Spleen (tissue), 11 donors: ENCODE measurements at regions not wholly inside any gene's neighbourhood (a gene's known extent, or its start where the extent isn't known, plus 50 kb on each side); places are given as distances from the start of the nearest gene placed in this dataset.

Experiments used
- DNase-seq: peaks from one replicate; pipeline ENCODE4 v3.0.0-alpha.2; 2020
- H3K27ac ChIP-seq, 8 donors: fragments of 200-600 bp; sonication (generic) in 7 of 8; 1 replicate in 4 of 8; 2 replicates in 4 of 8; pipeline versions ENCODE4 v1.5.0 to v1.8.0; 2016 to 2021; ENCODE audit warnings: inconsistent platforms in 4 of 8, mild to moderate bottlenecking in 4 of 8, moderate library complexity in 1 of 8
- H3K27me3 ChIP-seq, 7 donors: fragments of 200-600 bp; sonication (generic) in 6 of 7; replicated peaks in 1 of 7; 1 replicate in 4 of 7; 2 replicates in 3 of 7; pipeline versions ENCODE4 v1.5.0 to v1.8.0; 2016 to 2021; ENCODE audit warnings: inconsistent platforms in 3 of 7, mild to moderate bottlenecking in 1 of 7
- H3K36me3 ChIP-seq, 6 donors: fragments of 200-600 bp; sonication (generic) in 5 of 6; 1 replicate in 4 of 6; 2 replicates in 2 of 6; pipeline versions ENCODE4 v1.5.0 to v1.8.0; 2016 to 2021; ENCODE audit warnings: inconsistent platforms in 2 of 6
- H3K4me1 ChIP-seq, 6 donors: fragments of 200-600 bp; sonication (generic) in 5 of 6; 1 replicate in 3 of 6; 2 replicates in 3 of 6; pipeline versions ENCODE4 v1.5.0 to v1.8.0; 2016 to 2021; ENCODE audit warnings: inconsistent platforms in 3 of 6
- H3K4me3 ChIP-seq, 8 donors: fragments of 200-600 bp; sonication (generic) in 7 of 8; 1 replicate in 4 of 8; 2 replicates in 4 of 8; pipeline versions ENCODE4 v1.5.0 to v1.8.0; 2016 to 2021; ENCODE audit warnings: inconsistent platforms in 4 of 8, mild to moderate bottlenecking in 4 of 8, moderate library complexity in 2 of 8
- H3K9me3 ChIP-seq, 8 donors: fragments of 200-600 bp; sonication (generic) in 7 of 8; 1 replicate in 4 of 8; 2 replicates in 4 of 8; pipeline versions ENCODE4 v1.5.0 to v1.8.0; 2016 to 2021; ENCODE audit warnings: inconsistent platforms in 4 of 8
- CTCF ChIP-seq, 11 experiments: fragments of 200-600 bp in 7 of 11; fragments of 450-650 bp in 4 of 11; sonication (generic) in 4 of 11; IDR thresholded peaks in 8 of 11; conservative IDR thresholded peaks in 3 of 11; 1 replicate in 7 of 11; 2 replicates in 4 of 11; pipeline versions ENCODE4 v1.4.0 to v1.8.0; 2016 to 2021; ENCODE audit warnings: antibody characterized with exemption in 11 of 11, inconsistent platforms in 4 of 11, mild to moderate bottlenecking in 1 of 11
- POLR2A ChIP-seq, 3 donors: fragments of 450-650 bp; IDR thresholded peaks; one replicate each; pipeline ENCODE4 v1.5.1; 2017; ENCODE audit warnings: antibody characterized with exemption in 3 of 3, mild to moderate bottlenecking in 1 of 3
- POLR2AphosphoS5 ChIP-seq, 3 donors: sonication (generic); formaldehyde crosslinking; IDR thresholded peaks; one replicate each; pipeline ENCODE4 v1.5.1; 2017; ENCODE audit warnings: antibody characterized with exemption in 3 of 3
- WGBS, 5 donors: extraction: QIAGEN DNeasy Blood & Tissue Kit in 3 of 5; methylation state at CpG; one replicate each; pipeline versions ENCODE4 v1.1.5 to v1.1.7; 2013 to 2018; 5-methylcytosine and 5-hydroxymethylcytosine counted together
- intact Hi-C: fragments of 100-400 bp; cut with DNase I; formaldehyde crosslinking; loops from one replicate; pipeline ENCODE4 v1.15.0; 2023; ENCODE audit warnings: low total_unique reads
- donor health status: healthy with polysubstance abuse.
- donor health status: DM: no; HTN: no; CAD: no; lungs with moderate emphysema.
- donor health status: DM: no; HTN: no; CAD: no.
- donor health status: Bipolar disorder and iron deficiency.
- donor health status: healthy.
- donor health status: DM: no; HTN: no; CAD: no.
- donor health status: DM: yes; HTN: yes; CAD: no.

GRCh38 chr9:104280711-104281110, 186.6 kb downstream of the SMC2 start:
- Histone ChIP-seq H3K27me3 (no peaks in the 10 kb centered on the region), H3K36me3 (no peaks in the 10 kb centered on the region), H3K4me3 (no peak overlapping the region), H3K4me1 (no peaks in the 10 kb centered on the region), H3K27ac (no peak overlapping the region), H3K9me3 (no peaks in the 10 kb centered on the region)
- intact Hi-C loops, result no loop called here
- TF ChIP-seq CTCF (IDR thresholded peaks at IDR 0.05 in 8 of 11, conservative IDR thresholded peaks at IDR 0.05 in 3 of 11), result no peak
- TF ChIP-seq POLR2AphosphoS5 (IDR thresholded peaks at IDR 0.05), result no peak
- TF ChIP-seq POLR2A (IDR thresholded peaks at IDR 0.05), result no peak
- DNase-seq, result no peak
- 68 to 87% (median 74%) methylated on average over 1 of the region's 1 CpG for WGBS, 5 donors

GRCh38 chr9:104286187-104286586, 192.1 kb downstream of the SMC2 start:
- no peak for TF ChIP-seq CTCF (IDR thresholded peaks at IDR 0.05 in 8 of 11, conservative IDR thresholded peaks at IDR 0.05 in 3 of 11)
- TF ChIP-seq POLR2AphosphoS5 (IDR thresholded peaks at IDR 0.05), result no peak
- TF ChIP-seq POLR2A (IDR thresholded peaks at IDR 0.05), result no peak
- no peaks in the 10 kb centered on the region for H3K9me3 ChIP-seq
- WGBS, 5 donors, result 76 to 91% (median 87%) methylated on average over 1 of the region's 1 CpG
- no peak overlapping the region for H3K4me3 ChIP-seq
- no peaks in the 10 kb centered on the region for H3K36me3 ChIP-seq
- no peaks in the 10 kb centered on the region for H3K4me1 ChIP-seq
- no peaks in the 10 kb centered on the region for H3K27me3 ChIP-seq
- no peak for DNase-seq
- intact Hi-C loops, result no loop called here
- no peak overlapping the region for H3K27ac ChIP-seq

- no peak for TF ChIP-seq POLR2A (IDR thresholded peaks at IDR 0.05)
- no peak for TF ChIP-seq POLR2AphosphoS5 (IDR thresholded peaks at IDR 0.05)
- TF ChIP-seq CTCF (IDR thresholded peaks at IDR 0.05 in 8 of 11, conservative IDR thresholded peaks at IDR 0.05 in 3 of 11), result no peak
- Histone ChIP-seq H3K36me3 (no peaks in the 10 kb centered on the region), H3K9me3 (no peaks in the 10 kb centered on the region), H3K27ac (no peak overlapping the region), H3K27me3 (no peaks in the 10 kb centered on the region), H3K4me3 (no peak overlapping the region), H3K4me1 (no peaks in the 10 kb centered on the region)
- 77 to 86% (median 84%) methylated on average over 2 of the region's 2 CpGs for WGBS, 5 donors
- intact Hi-C loops, result no loop called here
- DNase-seq, result no peak
These were observed 192.7 kb downstream of the SMC2 start for GRCh38 chr9:104286799-104287198.

GRCh38 chr9:104287253-104287878, 193.3 kb downstream of the SMC2 start:
- Histone ChIP-seq H3K4me3 (no peak overlapping the region), H3K27me3 (no peaks in the 10 kb centered on the region), H3K9me3 (no peaks in the 10 kb centered on the region), H3K36me3 (no peaks in the 10 kb centered on the region), H3K4me1 (no peaks in the 10 kb centered on the region), H3K27ac (no peak overlapping the region)
- no peak for TF ChIP-seq CTCF (IDR thresholded peaks at IDR 0.05 in 8 of 11, conservative IDR thresholded peaks at IDR 0.05 in 3 of 11)
- no peak for TF ChIP-seq POLR2A (IDR thresholded peaks at IDR 0.05)
- no peak for TF ChIP-seq POLR2AphosphoS5 (IDR thresholded peaks at IDR 0.05)
- intact Hi-C loops, result no loop called here
- no peak for DNase-seq
- 75 to 88% (median 86%) methylated on average over 5 of the region's 5 CpGs for WGBS, 5 donors
